ENCODE measurements at regions not wholly inside any gene's neighbourhood (a gene's known extent, or its start where the extent isn't known, plus 50 kb on each side); places are given as distances from the start of the nearest gene placed in this dataset.

DNA sequence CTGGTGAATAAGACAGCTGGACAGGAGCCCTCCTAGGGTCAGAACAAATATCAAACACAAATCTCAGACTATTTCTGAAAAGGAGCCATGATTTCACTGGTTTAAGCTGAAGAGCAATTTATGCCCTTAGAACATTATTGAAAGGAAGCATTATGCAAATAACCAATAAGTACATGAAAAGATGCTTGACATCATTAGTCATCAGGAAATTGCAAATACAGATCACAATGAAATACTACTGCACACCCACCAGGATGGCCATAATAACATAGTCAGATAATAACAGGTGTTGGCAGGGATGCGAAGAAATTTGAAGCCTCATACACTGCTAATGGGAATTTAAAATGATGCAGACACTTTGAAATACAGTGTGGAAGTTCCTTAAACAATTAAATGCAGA, 176.4 kb upstream of the RAB6C start:
- no peak for TF ChIP-seq CTCF (conservative IDR thresholded peaks at IDR 0.05; ENCODE audit: low read depth, low read length)
- no peak for TF ChIP-seq EZH2 (IDR thresholded peaks at IDR 0.05; ENCODE audit: borderline replicate concordance, low read depth, low read length, poor library complexity, severe bottlenecking)

All from A673 (cell line).